IMR-90 (cell line): ENCODE measurements at regions not wholly inside any gene's neighbourhood (a gene's known extent, or its start where the extent isn't known, plus 50 kb on each side); places are given as distances from the start of the nearest gene placed in this dataset.

Source experiments
- ATAC-seq: fragments of 200-7000 bp; cut with Tn5 transposase; 2 replicates; pipeline ENCODE4 v1.9.1; 2020; ENCODE audit warnings: low read depth, mild to moderate bottlenecking, moderate library complexity
- BruUV-seq: library from RNA; stranded (reverse); fragments of 400-500 nt; replicated peaks from 2 replicates; lab custom pipeline; 2021; lab: Mats Ljungman, UMichigan
- CTCF ChIA-PET: fragments of 300-600 bp; formaldehyde crosslinking; extraction: SDS; loops from one replicate; lab custom pipeline; 2021; ENCODE audit warnings: antibody characterized with exemption; lab: Yijun Ruan, JAX
- POLR2A ChIA-PET: fragments of 300-600 bp; sonication (Branson Sonifier 250); formaldehyde crosslinking; loops from one replicate; lab custom pipeline; 2022; ENCODE audit warnings: antibody characterized with exemption; ENCODE audit not compliant: unreplicated experiment; lab: Charles Lee
- DNase-seq: peaks from one replicate; pipeline ENCODE4 v3.0.0; 2013
- H2AFZ ChIP-seq: replicated peaks from 2 replicates; pipeline ENCODE3; 2013; ENCODE audit warnings: low read length, mild to moderate bottlenecking; ENCODE audit not compliant: poor library complexity
- H2AK5ac ChIP-seq: 2 replicates; pipeline ENCODE4 v1.6.1; 2013; ENCODE audit warnings: low read depth, low read length, inconsistent platforms
- H2AK9ac ChIP-seq: replicated peaks from 2 replicates; pipeline ENCODE3; 2013; ENCODE audit warnings: mild to moderate bottlenecking, low read depth, low read length, moderate library complexity; ENCODE audit not compliant: poor library complexity
- H2BK120ac ChIP-seq: 2 replicates; pipeline ENCODE4 v1.6.1; 2013; ENCODE audit warnings: low read depth, low read length, inconsistent platforms
- H2BK15ac ChIP-seq: 3 replicates; pipeline ENCODE4 v1.6.1; 2013; ENCODE audit warnings: low read depth, low read length, inconsistent platforms
- H2BK20ac ChIP-seq: 2 replicates; pipeline ENCODE4 v1.6.1; 2013; ENCODE audit warnings: low read depth, mild to moderate bottlenecking, inconsistent platforms, low read length, moderate library complexity
- H2BK5ac ChIP-seq: 2 replicates; pipeline ENCODE4 v1.6.1; 2013; ENCODE audit warnings: mild to moderate bottlenecking, low read depth, low read length, inconsistent platforms; ENCODE audit not compliant: poor library complexity, severe bottlenecking
- H3K14ac ChIP-seq: replicated peaks from 2 replicates; pipeline ENCODE4 v1.6.1; 2013; ENCODE audit warnings: low read depth, low read length, inconsistent platforms
- H3K18ac ChIP-seq: 2 replicates; pipeline ENCODE4 v1.6.1; 2013; ENCODE audit warnings: low read depth, low read length, control low read depth
- H3K23ac ChIP-seq: 2 replicates; pipeline ENCODE4 v1.6.1; 2013; ENCODE audit warnings: low read depth, low read length, inconsistent platforms
- H3K27ac ChIP-seq: 2 replicates; pipeline ENCODE4 v1.5.1; 2013; ENCODE audit warnings: mild to moderate bottlenecking, control low read depth, low read length; ENCODE audit not compliant: insufficient read depth
- H3K27me3 ChIP-seq: 2 replicates; pipeline ENCODE4 v1.6.1; 2013; ENCODE audit warnings: low read length; ENCODE audit not compliant: control insufficient read depth, insufficient read depth
- H3K36me3 ChIP-seq: 2 replicates; pipeline ENCODE4 v1.6.1; 2013; ENCODE audit warnings: low read length, mixed read lengths; ENCODE audit not compliant: control insufficient read depth, insufficient read depth
- H3K4ac ChIP-seq: 2 replicates; pipeline ENCODE4 v1.6.1; 2013; ENCODE audit warnings: low read depth, low read length, inconsistent platforms
- H3K4me1 ChIP-seq: 2 replicates; pipeline ENCODE4 v1.6.1; 2013; ENCODE audit warnings: low read length, mixed read lengths; ENCODE audit not compliant: control insufficient read depth, insufficient read depth
- H3K4me2 ChIP-seq: 2 replicates; pipeline ENCODE4 v1.6.1; 2013; ENCODE audit warnings: low read depth, mild to moderate bottlenecking, control low read depth, low read length, moderate library complexity
- H3K4me3 ChIP-seq: 2 replicates; pipeline ENCODE4 v1.5.1; 2013; ENCODE audit warnings: low read depth, mild to moderate bottlenecking, control low read depth, low read length, moderate library complexity; ENCODE audit not compliant: insufficient read depth
- H3K56ac ChIP-seq: 2 replicates; pipeline ENCODE4 v1.6.1; 2013; ENCODE audit warnings: low read length, inconsistent platforms; ENCODE audit not compliant: insufficient read depth; ENCODE audit errors: extremely low read depth
- H3K79me1 ChIP-seq, 2 experiments: 2 replicates each; pipeline ENCODE4 v1.6.1; 2013; ENCODE audit warnings: low read length in 2 of 2, inconsistent platforms in 1 of 2, low read depth in 1 of 2
- H3K9ac ChIP-seq: 2 replicates; pipeline ENCODE4 v1.6.1; 2013; ENCODE audit warnings: low read depth, low read length, control low read depth
- H3K9me1 ChIP-seq: 2 replicates; pipeline ENCODE4 v1.6.1; 2013; ENCODE audit warnings: low read length, inconsistent platforms; ENCODE audit not compliant: insufficient read depth
- H3K9me3 ChIP-seq: 2 replicates; pipeline ENCODE4 v1.6.1; 2013; ENCODE audit warnings: low read length; ENCODE audit not compliant: control insufficient read depth, insufficient read depth
- H4K20me1 ChIP-seq: 2 replicates; pipeline ENCODE4 v1.6.1; 2013; ENCODE audit warnings: low read length, inconsistent platforms; ENCODE audit not compliant: insufficient read depth
- H4K5ac ChIP-seq: 2 replicates; pipeline ENCODE4 v1.6.1; 2013; ENCODE audit warnings: mild to moderate bottlenecking, low read depth, low read length, control low read depth
- H4K8ac ChIP-seq, 2 experiments: 2 replicates each; pipeline ENCODE4 v1.6.1; 2013; ENCODE audit warnings: low read depth in 2 of 2, low read length in 2 of 2, control low read depth in 1 of 2, inconsistent platforms in 1 of 2
- H4K91ac ChIP-seq: 2 replicates; pipeline ENCODE4 v1.6.1; 2013; ENCODE audit warnings: low read depth, low read length, inconsistent platforms; ENCODE audit not compliant: insufficient read depth
- CHD1 ChIP-seq: IDR thresholded peaks from 2 replicates; pipeline ENCODE4 v1.6.1; 2012; ENCODE audit warnings: low read depth, low read length, improper control_type of control experiment
- ELK1 ChIP-seq: fragments of 150-350 bp; IDR thresholded peaks from 2 replicates; pipeline ENCODE4 v1.6.1; 2016; ENCODE audit warnings: low read depth, mild to moderate bottlenecking, low read length, moderate library complexity, borderline replicate concordance
- FOS ChIP-seq: fragments of 150-350 bp; IDR thresholded peaks from 2 replicates; pipeline ENCODE4 v1.6.1; 2016; ENCODE audit warnings: low read depth, low read length
- MAFK ChIP-seq: IDR thresholded peaks from 2 replicates; pipeline ENCODE4 v1.6.1; 2012; ENCODE audit warnings: low read depth, low read length, improper control_type of control experiment
- MXI1 ChIP-seq: IDR thresholded peaks from 2 replicates; pipeline ENCODE4 v1.6.1; 2012; ENCODE audit warnings: low read depth, mild to moderate bottlenecking, low read length, moderate library complexity, borderline replicate concordance
- POLR2A ChIP-seq: IDR thresholded peaks from 2 replicates; pipeline ENCODE4 v1.6.1; 2012; ENCODE audit warnings: mild to moderate bottlenecking, low read depth, low read length
- SMC3 ChIP-seq: fragments of 150-350 bp; IDR thresholded peaks from 2 replicates; pipeline ENCODE4 v1.6.1; 2016; ENCODE audit warnings: low read depth, mild to moderate bottlenecking, antibody characterized with exemption, low read length, moderate library complexity
- USF2 ChIP-seq: fragments of 150-350 bp; IDR thresholded peaks from 2 replicates; pipeline ENCODE4 v1.6.1; 2017; ENCODE audit warnings: mild to moderate bottlenecking, antibody characterized with exemption, low read length, low read depth
- WGBS, 2 experiments: methylation state at CpG; one replicate each; pipeline versions ENCODE4 v1.1.5 to v1.1.7; 2013; ENCODE audit warnings: missing lambda C conversion rate in 2 of 2; ENCODE audit not compliant: insufficient read length in 1 of 2; ENCODE audit errors: extremely low coverage in 2 of 2; 5-methylcytosine and 5-hydroxymethylcytosine counted together
- dilution Hi-C: fragments of 300-500 bp; cut with HindIII; formaldehyde crosslinking; loops from one replicate; pipeline ENCODE4 v1.14.3; 2018; ENCODE audit warnings: low sequenced_read_pairs; ENCODE audit not compliant: unreplicated experiment
- in situ Hi-C: fragments of 300-500 bp; cut with MboI; formaldehyde crosslinking; loops from 3 replicates; pipeline ENCODE4 v1.14.3; 2019; ENCODE audit warnings: low sequenced_read_pairs, inconsistent platforms, mixed read lengths
- intact Hi-C: fragments of 100-400 bp; cut with micrococcal nuclease; formaldehyde crosslinking; loops from 2 replicates; pipeline ENCODE4 v1.10.0; 2022

- Histone ChIP-seq H3K79me1 (no peaks in the 10 kb centered on the region), H4K20me1 (no peaks in the 10 kb centered on the region), H2AK5ac (no peak overlapping the region), H3K27ac (no peak overlapping the region), H4K8ac (no peak overlapping the region), H3K14ac (no peak overlapping the region), H2BK20ac (no peak overlapping the region), H3K4me2 (no peak overlapping the region), H3K9ac (no peak overlapping the region), H2BK15ac (no peak overlapping the region), H3K27me3 (no peaks in the 10 kb centered on the region), H3K56ac (no peak overlapping the region), H3K9me1 (no peaks in the 10 kb centered on the region), H3K4me1 (no peaks in the 10 kb centered on the region), H3K36me3 (no peaks in the 10 kb centered on the region), H3K18ac (no peak overlapping the region), H2BK5ac (no peak overlapping the region), H4K5ac (no peak overlapping the region), H3K4me3 (no peak overlapping the region), H3K9me3 (no peaks in the 10 kb centered on the region), H3K4ac (no peak overlapping the region), H4K91ac (no peak overlapping the region), H2AFZ (no peak overlapping the region), H2AK9ac (no peak overlapping the region), H3K23ac (no peak overlapping the region), H2BK120ac (no peak overlapping the region)
- TF ChIP-seq ELK1 = no peak
- no peak for TF ChIP-seq FOS
- TF ChIP-seq USF2 = no peak
- no peak for TF ChIP-seq POLR2A
- TF ChIP-seq CHD1 = no peak
- TF ChIP-seq MAFK = no peak
- no peak for TF ChIP-seq SMC3
- TF ChIP-seq MXI1 = no peak
- intact Hi-C loops (no loop called here), dilution Hi-C loops (no loop called here), in situ Hi-C loops (no loop called here)
- WGBS, 2 experiments = no CpG with 5 or more reads among the region's 4 CpGs
- CTCF ChIA-PET = no interaction called here
- POLR2A ChIA-PET = no interaction called here
- ATAC-seq = no peak
- no TSS peak for BruUV-seq
- DNase-seq = no peak
Measured at GRCh38 chr5:27276119-27276518, 237.7 kb upstream of the CDH9 start.
